HCT116 (cell line): ENCODE measurements at regions not wholly inside any gene's neighbourhood (a gene's known extent, or its start where the extent isn't known, plus 50 kb on each side); places are given as distances from the start of the nearest gene placed in this dataset.

Experiments
- ATAC-seq: fragments of 200-7000 bp; cut with Tn5 transposase; 2 replicates; pipeline ENCODE4 v1.9.1; 2020; ENCODE audit warnings: mild to moderate bottlenecking, moderate library complexity
- BruUV-seq: library from RNA; stranded (reverse); fragments of 400-500 nt; replicated peaks from 2 replicates; lab custom pipeline; 2021; lab: Mats Ljungman, UMichigan
- CTCF ChIA-PET: fragments of 300-600 bp; sonication (Branson Sonifier 250); formaldehyde crosslinking; loops from one replicate; lab custom pipeline; 2021; ENCODE audit warnings: antibody characterized with exemption; lab: Charles Lee
- POLR2A ChIA-PET: fragments of 300-600, 350-600 bp; sonication (Branson Sonifier 250); formaldehyde crosslinking; loops from one replicate; lab custom pipeline; 2021; ENCODE audit warnings: antibody characterized with exemption; lab: Charles Lee
- RAD21 ChIA-PET, 2 experiments: fragments of 300-600 bp; sonication (Branson Sonifier 250); formaldehyde crosslinking; loops; one replicate each; lab custom pipeline; 2023; ENCODE audit warnings: low total read pairs in 2 of 2; ENCODE audit not compliant: uncharacterized antibody in 2 of 2, unreplicated experiment in 2 of 2, low non-redundant PET in 1 of 2; lab: Charles Lee
- DNase-seq: peaks from one replicate; pipeline ENCODE4 v3.0.0-alpha.2; 2010; ENCODE audit warnings: low read depth, low spot score
- H2AFZ ChIP-seq: fragments of 200-600 bp; shearing (Covaris generic), sonication (generic); 2 replicates; pipeline ENCODE4 v1.6.1; 2017; ENCODE audit warnings: low read depth, mixed run types, mixed read lengths, antibody characterized with exemption, low read length; ENCODE audit not compliant: poor library complexity, severe bottlenecking
- H3K27ac ChIP-seq: 2 replicates; pipeline ENCODE4 v1.5.1; 2012; ENCODE audit warnings: low read depth, low read length
- H3K27me3 ChIP-seq: fragments of 200-600 bp; sonication (generic); 2 replicates; pipeline ENCODE4 v1.6.1; 2016; ENCODE audit warnings: mixed run types, low read length, mixed read lengths; ENCODE audit not compliant: insufficient read depth
- H3K36me3 ChIP-seq, 2 experiments: fragments of 200-500 bp in 1 of 2; fragments of 200-600 bp in 1 of 2; sonication (Bioruptor generic) in 1 of 2; sonication (generic) in 1 of 2; 2 replicates each; pipeline versions ENCODE4 v1.5.1 to v1.6.1; 2014 to 2016; ENCODE audit warnings: low read length in 2 of 2, inconsistent platforms in 1 of 2, mixed read lengths in 1 of 2, mixed run types in 1 of 2; ENCODE audit not compliant: insufficient read depth in 2 of 2, control insufficient read depth in 1 of 2
- H3K4me1 ChIP-seq, 2 experiments: fragments of 200-600 bp in 1 of 2; sonication (generic) in 1 of 2; 2 replicates each; pipeline versions ENCODE4 v1.5.1 to v1.6.1; 2012 to 2017; ENCODE audit warnings: low read length in 2 of 2, inconsistent platforms in 1 of 2, mild to moderate bottlenecking in 1 of 2, mixed read lengths in 1 of 2, mixed run types in 1 of 2, moderate library complexity in 1 of 2; ENCODE audit not compliant: insufficient read depth in 2 of 2, control insufficient read depth in 1 of 2
- H3K4me2 ChIP-seq: fragments of 200-600 bp; sonication (generic); 2 replicates; pipeline ENCODE4 v1.6.1; 2017; ENCODE audit warnings: mixed run types, low read length, mixed read lengths
- H3K4me3 ChIP-seq, 2 experiments: fragments of 200-600 bp in 1 of 2; sonication (generic) in 1 of 2; replicated peaks in 1 of 2; 2 replicates each; pipeline ENCODE4 v1.5.1; 2011 to 2016; ENCODE audit warnings: low read length in 2 of 2, control low read depth in 1 of 2, low read depth in 1 of 2, mild to moderate bottlenecking in 1 of 2, mixed read lengths in 1 of 2, mixed run types in 1 of 2
- H3K79me2 ChIP-seq: fragments of 200-600 bp; sonication (generic); 2 replicates; pipeline ENCODE4 v1.6.1; 2017; ENCODE audit warnings: mild to moderate bottlenecking, mixed run types, low read length, moderate library complexity, mixed read lengths; ENCODE audit not compliant: insufficient read depth
- H3K9ac ChIP-seq: fragments of 200-600 bp; sonication (generic); 2 replicates; pipeline ENCODE4 v1.6.1; 2016; ENCODE audit warnings: low read length, mixed read lengths
- H3K9me2 ChIP-seq: fragments of 200-600 bp; sonication (generic), shearing (Covaris generic); 2 replicates; pipeline ENCODE4 v1.6.1; 2017; ENCODE audit warnings: mixed run types, mild to moderate bottlenecking, moderate library complexity; ENCODE audit not compliant: insufficient read depth
- H3K9me3 ChIP-seq, 2 experiments: fragments of 200-500 bp in 1 of 2; fragments of 200-600 bp in 1 of 2; sonication (Bioruptor generic) in 1 of 2; sonication (generic) in 1 of 2; 2 replicates each; pipeline ENCODE4 v1.6.1; 2014 to 2017; ENCODE audit warnings: low read length in 2 of 2, mixed read lengths in 2 of 2, inconsistent platforms in 1 of 2, low read depth in 1 of 2, mild to moderate bottlenecking in 1 of 2, mixed run types in 1 of 2, moderate library complexity in 1 of 2; ENCODE audit not compliant: control insufficient read depth in 1 of 2, insufficient read depth in 1 of 2
- H4K20me1 ChIP-seq: fragments of 200-600 bp; sonication (generic), shearing (Covaris generic); 2 replicates; pipeline ENCODE4 v1.6.1; 2017; ENCODE audit warnings: mixed run types, mild to moderate bottlenecking, moderate library complexity; ENCODE audit not compliant: insufficient read depth
- ATF3 ChIP-seq: IDR thresholded peaks from 2 replicates; pipeline ENCODE4 v1.6.1; 2012
- CBX3 ChIP-seq: IDR thresholded peaks from 2 replicates; pipeline ENCODE4 v1.6.1; 2012; ENCODE audit warnings: low read depth
- CTCF ChIP-seq, 3 experiments: fragments of 200-600 bp in 1 of 3; sonication (generic) in 1 of 3; IDR thresholded peaks in 2 of 3; conservative IDR thresholded peaks in 1 of 3; 2 replicates each; pipeline ENCODE4 v1.5.1; 2012 to 2017; ENCODE audit warnings: low read depth in 2 of 3, low read length in 2 of 3, antibody characterized with exemption in 1 of 3, borderline replicate concordance in 1 of 3, control low read depth in 1 of 3, mild to moderate bottlenecking in 1 of 3, mixed read lengths in 1 of 3, mixed run types in 1 of 3, moderate library complexity in 1 of 3; ENCODE audit not compliant: insufficient read depth in 1 of 3
- EGR1 ChIP-seq: IDR thresholded peaks from 2 replicates; pipeline ENCODE4 v1.6.1; 2012; ENCODE audit warnings: low read depth
- EZH2 ChIP-seq: fragments of 200-600 bp; sonication (generic); IDR thresholded peaks from 2 replicates; pipeline ENCODE4 v1.6.1; 2017; ENCODE audit warnings: antibody characterized with exemption, mixed run types
- EZH2phosphoT487 ChIP-seq: fragments of 200-600 bp; IDR thresholded peaks from 2 replicates; pipeline ENCODE4 v1.6.1; 2018; ENCODE audit warnings: antibody characterized with exemption, borderline replicate concordance
- FOSL1 ChIP-seq: IDR thresholded peaks from 2 replicates; pipeline ENCODE4 v1.6.1; 2012; ENCODE audit warnings: low read depth
- MAX ChIP-seq: IDR thresholded peaks from 2 replicates; pipeline ENCODE4 v1.6.1; 2012
- POLR2A ChIP-seq: IDR thresholded peaks from 2 replicates; pipeline ENCODE4 v1.7.0; 2011; ENCODE audit warnings: borderline replicate concordance; ENCODE audit not compliant: insufficient read depth, insufficient read length; ENCODE audit errors: extremely low read depth
- POLR2AphosphoS5 ChIP-seq: IDR thresholded peaks from 2 replicates; pipeline ENCODE4 v1.6.1; 2011; ENCODE audit warnings: mild to moderate bottlenecking, low read depth, low read length, moderate library complexity
- RAD21 ChIP-seq: IDR thresholded peaks from 2 replicates; pipeline ENCODE4 v1.6.1; 2012; ENCODE audit warnings: low read depth, mild to moderate bottlenecking
- SIN3A ChIP-seq: IDR thresholded peaks from 2 replicates; pipeline ENCODE4 v1.6.1; 2012; ENCODE audit warnings: low read depth
- SRF ChIP-seq: IDR thresholded peaks from 2 replicates; pipeline ENCODE4 v1.6.1; 2012; ENCODE audit warnings: low read depth
- TCF7L2 ChIP-seq: IDR thresholded peaks from 2 replicates; pipeline ENCODE4 v1.7.0; 2011; ENCODE audit warnings: borderline replicate concordance, inconsistent platforms; ENCODE audit not compliant: insufficient read depth, insufficient read length; ENCODE audit errors: extremely low read depth
- ZBTB33 ChIP-seq: IDR thresholded peaks from 2 replicates; pipeline ENCODE4 v1.6.1; 2011; ENCODE audit warnings: mild to moderate bottlenecking, low read length, moderate library complexity; ENCODE audit not compliant: insufficient replicate concordance; ENCODE audit errors: extremely low read depth
- intact Hi-C: fragments of 100-400 bp; cut with micrococcal nuclease; formaldehyde crosslinking; loops from 2 replicates; pipeline ENCODE4 v1.10.0; 2022

GRCh38 chr11:92801685-92802084 lies 167.8 kb upstream of the MTNR1B start:
- H3K27ac ChIP-seq: no peak overlapping the region
- H2AFZ ChIP-seq: no peak overlapping the region
- H3K9ac ChIP-seq: no peak overlapping the region
- DNase-seq (no peak), ATAC-seq (no peak)
- H3K27me3 ChIP-seq: no peaks in the 10 kb centered on the region
- H3K4me2 ChIP-seq: no peak overlapping the region
- no peaks in the 10 kb centered on the region for H3K9me3 ChIP-seq
- H3K36me3 ChIP-seq: no peaks in the 10 kb centered on the region
- no peaks in the 10 kb centered on the region for H3K4me1 ChIP-seq
- H3K79me2 ChIP-seq: no peaks in the 10 kb centered on the region
- POLR2A ChIA-PET: no interaction called here
- H3K4me3 ChIP-seq: no peak overlapping the region
- TF ChIP-seq SRF: no peak
- no peak for TF ChIP-seq POLR2A
- TF ChIP-seq MAX: no peak
- no peak for TF ChIP-seq ZBTB33
- no peak for TF ChIP-seq FOSL1
- no peak for TF ChIP-seq CBX3
- no peak for TF ChIP-seq SIN3A
- TF ChIP-seq, all 23 proteins: peak for 0
- BruUV-seq: no TSS peak
- Histone ChIP-seq H3K9me2 (no peaks in the 10 kb centered on the region), H4K20me1 (no peaks in the 10 kb centered on the region)
- intact Hi-C loops: no loop called here
- ChIA-PET CTCF (no interaction called here), RAD21 (no interaction called here)

- POLR2A ChIA-PET: no interaction called here
- RAD21 ChIA-PET: no interaction called here
- TF ChIP-seq EZH2phosphoT487: no peak
- TF ChIP-seq ATF3: no peak
- no peak for TF ChIP-seq TCF7L2
- no peak for TF ChIP-seq CBX3
- no peak for TF ChIP-seq ZBTB33
- TF ChIP-seq SRF: no peak
- TF ChIP-seq CTCF (IDR thresholded peaks at IDR 0.05 in 2 of 3, conservative IDR thresholded peaks at IDR 0.05 in 1 of 3; ENCODE audit: borderline replicate concordance in 1 of 3, insufficient read depth in 1 of 3, low read depth in 2 of 3, low read length in 2 of 3): no peak
- TF ChIP-seq POLR2AphosphoS5: no peak
- no peak for TF ChIP-seq RAD21
- TF ChIP-seq EGR1: no peak
- TF ChIP-seq EZH2: no peak
Measured at GRCh38 chr11:92802644-92803043, 166.8 kb upstream of the MTNR1B start.

More at GRCh38 chr11:92802644-92803043, 166.8 kb upstream of the MTNR1B start:
- no peaks in the 10 kb centered on the region for H3K4me1 ChIP-seq
- no peaks in the 10 kb centered on the region for H3K9me3 ChIP-seq
- no peaks in the 10 kb centered on the region for H3K36me3 ChIP-seq
- no peak overlapping the region for H3K4me2 ChIP-seq
- BruUV-seq: no TSS peak
- DNase-seq (no peak), ATAC-seq (no peak)
- no peak overlapping the region for H3K27ac ChIP-seq
- intact Hi-C loops: no loop called here
- CTCF ChIA-PET: no interaction called here
- H3K9me2 ChIP-seq: no peaks in the 10 kb centered on the region
- H3K9ac ChIP-seq: no peak overlapping the region
- no peaks in the 10 kb centered on the region for H3K27me3 ChIP-seq
- no peaks in the 10 kb centered on the region for H4K20me1 ChIP-seq
- no peak overlapping the region for H3K4me3 ChIP-seq
- no peak overlapping the region for H2AFZ ChIP-seq
- H3K79me2 ChIP-seq: no peaks in the 10 kb centered on the region
